ENCODE measurements at regions not wholly inside any gene's neighbourhood (a gene's known extent, or its start where the extent isn't known, plus 50 kb on each side); places are given as distances from the start of the nearest gene placed in this dataset.
A peak's percentile ranks its signal among the peaks of the same experiment; 100 is the strongest.

GRCh38 chr7:35437619-35438275 lies 183.8 kb upstream of the TBX20 start:
- no peak for DNase-seq

GRCh38 chr7:35436452-35436851 lies 182.6 kb upstream of the TBX20 start:
- no peak for DNase-seq

- DNase-seq: peak; percentile 3 to 8
These were observed 176.8 kb upstream of the TBX20 start for GRCh38 chr7:35430547-35431153.

- peak; percentile 57 for DNase-seq
These were observed 171.1 kb upstream of the TBX20 start for GRCh38 chr7:35424869-35425495.

- no peak for DNase-seq
These were observed 170.5 kb upstream of the TBX20 start for GRCh38 chr7:35424440-35424839.

- no peak for DNase-seq
These were observed 168.8 kb upstream of the TBX20 start for GRCh38 chr7:35422715-35423114.

GRCh38 chr7:35420656-35421055 lies 166.8 kb upstream of the TBX20 start:
- DNase-seq: no peak

GRCh38 chr7:35419391-35419755 lies 165.5 kb upstream of the TBX20 start:
- DNase-seq: no peak

- DNase-seq: no peak
These were observed 165.0 kb upstream of the TBX20 start for GRCh38 chr7:35418716-35419390.

- DNase-seq: no peak
These were observed 162.7 kb upstream of the TBX20 start for GRCh38 chr7:35416568-35416967.

- no peak for DNase-seq
These were observed 161.5 kb upstream of the TBX20 start for GRCh38 chr7:35415411-35415822.

- no peak for DNase-seq
These were observed 157.4 kb upstream of the TBX20 start for GRCh38 chr7:35411331-35411730.

GRCh38 chr7:35405461-35405860 lies 151.6 kb upstream of the TBX20 start:
- no peak for DNase-seq

- DNase-seq: no peak
These were observed 147.4 kb upstream of the TBX20 start for GRCh38 chr7:35401217-35401879.

- DNase-seq: no peak
These were observed 145.9 kb upstream of the TBX20 start for GRCh38 chr7:35399840-35400239.

- DNase-seq: no peak
These were observed 145.3 kb upstream of the TBX20 start for GRCh38 chr7:35399216-35399615.

GRCh38 chr7:35398518-35398917 lies 144.6 kb upstream of the TBX20 start:
- no peak for DNase-seq

GRCh38 chr7:35390146-35390545 lies 136.2 kb upstream of the TBX20 start:
- no peak for DNase-seq

GRCh38 chr7:35389636-35390035 lies 135.7 kb upstream of the TBX20 start:
- DNase-seq: no peak

GRCh38 chr7:35386816-35387706 lies 133.2 kb upstream of the TBX20 start:
- no peak for DNase-seq

GRCh38 chr7:35386082-35386815 lies 132.3 kb upstream of the TBX20 start:
- no peak for DNase-seq
